CD8-positive, alpha-beta memory T cell (primary cell): ENCODE measurements at regions not wholly inside any gene's neighbourhood (a gene's known extent, or its start where the extent isn't known, plus 50 kb on each side); places are given as distances from the start of the nearest gene placed in this dataset.

ENCODE experiments used
- CTCF ChIA-PET: fragments of 350-600 bp; sonication (Branson Sonifier 250); formaldehyde crosslinking; loops from one replicate; lab custom pipeline; 2021; ENCODE audit warnings: antibody characterized with exemption; lab: Charles Lee
- POLR2A ChIA-PET: fragments of 350-600 bp; sonication (Branson Sonifier 250); formaldehyde crosslinking; loops from one replicate; lab custom pipeline; 2021; ENCODE audit warnings: antibody characterized with exemption; lab: Charles Lee
- DNase-seq, 5 donors: peaks; one replicate each; pipeline versions ENCODE4 v3.0.0 to v3.0.0-alpha.2; 2020 to 2022; ENCODE audit warnings: mixed read lengths in 1 of 5
- H3K27ac ChIP-seq: one replicate; pipeline ENCODE4 v1.7.0; 2013; ENCODE audit warnings: low read depth, mild to moderate bottlenecking, low read length, moderate library complexity
- H3K27me3 ChIP-seq: 2 replicates; pipeline ENCODE4 v1.7.0; 2013; ENCODE audit warnings: low read length, mild to moderate bottlenecking; ENCODE audit not compliant: insufficient read depth, poor library complexity, severe bottlenecking
- H3K36me3 ChIP-seq: 2 replicates; pipeline ENCODE4 v1.7.0; 2013; ENCODE audit warnings: mild to moderate bottlenecking, low read length, moderate library complexity; ENCODE audit not compliant: insufficient read depth
- H3K4me1 ChIP-seq: 2 replicates; pipeline ENCODE4 v1.7.0; 2013; ENCODE audit warnings: mild to moderate bottlenecking, low read length, moderate library complexity; ENCODE audit not compliant: insufficient read depth
- H3K4me3 ChIP-seq: 2 replicates; pipeline ENCODE4 v1.7.0; 2013; ENCODE audit warnings: mild to moderate bottlenecking, low read length
- H3K9me3 ChIP-seq: 2 replicates; pipeline ENCODE4 v1.7.0; 2013; ENCODE audit warnings: mild to moderate bottlenecking, low read length
- H3K27ac Mint-ChIP-seq, 8 donors: one replicate each; pipeline ENCODE4 v1.8.0; 2020 to 2021; ENCODE audit warnings: mixed read lengths in 8 of 8, mild to moderate bottlenecking in 6 of 8, inconsistent platforms in 3 of 8, moderate library complexity in 3 of 8
- H3K27me3 Mint-ChIP-seq, 2 donors: one replicate each; pipeline ENCODE4 v1.8.0; 2020 to 2021; ENCODE audit warnings: mixed read lengths in 2 of 2, mild to moderate bottlenecking in 1 of 2, moderate library complexity in 1 of 2
- H3K36me3 Mint-ChIP-seq, 3 donors: one replicate each; pipeline ENCODE4 v1.8.0; 2020 to 2021; ENCODE audit warnings: mixed read lengths in 3 of 3, inconsistent platforms in 1 of 3, mild to moderate bottlenecking in 1 of 3
- H3K4me1 Mint-ChIP-seq, 3 donors: one replicate each; pipeline ENCODE4 v1.8.0; 2020 to 2021; ENCODE audit warnings: mixed read lengths in 3 of 3, inconsistent platforms in 1 of 3, mild to moderate bottlenecking in 1 of 3
- H3K4me3 Mint-ChIP-seq, 7 donors: one replicate each; pipeline ENCODE4 v1.8.0; 2020 to 2021; ENCODE audit warnings: mixed read lengths in 7 of 7, mild to moderate bottlenecking in 6 of 7, moderate library complexity in 4 of 7, inconsistent platforms in 2 of 7
- H3K9me3 Mint-ChIP-seq, 5 donors: one replicate each; pipeline ENCODE4 v1.8.0; 2020 to 2022; ENCODE audit warnings: mixed read lengths in 5 of 5, mild to moderate bottlenecking in 3 of 5, moderate library complexity in 2 of 5, inconsistent platforms in 1 of 5

DNA sequence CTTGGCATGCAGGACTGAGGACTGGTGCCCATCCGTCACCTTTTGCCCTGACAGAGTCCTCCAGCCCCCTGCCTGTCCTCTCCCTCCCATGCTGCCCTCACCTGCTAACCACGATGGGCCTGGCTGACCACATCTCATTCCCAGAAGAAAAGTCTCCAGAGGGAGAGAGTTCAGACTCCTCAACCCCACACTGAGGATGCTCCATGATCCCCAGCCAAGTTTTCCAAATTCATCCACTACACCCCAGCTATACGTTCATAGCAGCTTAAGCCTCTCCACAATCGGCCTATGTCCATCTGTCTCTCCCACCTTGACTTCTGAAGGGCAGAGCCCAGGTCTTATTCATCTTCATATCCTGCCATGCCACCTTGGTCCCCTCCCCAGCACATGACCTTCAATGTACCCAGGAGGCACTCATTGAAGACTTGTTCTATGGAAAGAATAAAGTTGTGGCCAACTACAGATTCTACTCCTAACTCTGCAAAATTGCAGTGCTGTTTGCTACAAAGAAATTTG is 115.6 kb upstream of the ID2 start:
- POLR2A ChIA-PET = no interaction called here

DNA sequence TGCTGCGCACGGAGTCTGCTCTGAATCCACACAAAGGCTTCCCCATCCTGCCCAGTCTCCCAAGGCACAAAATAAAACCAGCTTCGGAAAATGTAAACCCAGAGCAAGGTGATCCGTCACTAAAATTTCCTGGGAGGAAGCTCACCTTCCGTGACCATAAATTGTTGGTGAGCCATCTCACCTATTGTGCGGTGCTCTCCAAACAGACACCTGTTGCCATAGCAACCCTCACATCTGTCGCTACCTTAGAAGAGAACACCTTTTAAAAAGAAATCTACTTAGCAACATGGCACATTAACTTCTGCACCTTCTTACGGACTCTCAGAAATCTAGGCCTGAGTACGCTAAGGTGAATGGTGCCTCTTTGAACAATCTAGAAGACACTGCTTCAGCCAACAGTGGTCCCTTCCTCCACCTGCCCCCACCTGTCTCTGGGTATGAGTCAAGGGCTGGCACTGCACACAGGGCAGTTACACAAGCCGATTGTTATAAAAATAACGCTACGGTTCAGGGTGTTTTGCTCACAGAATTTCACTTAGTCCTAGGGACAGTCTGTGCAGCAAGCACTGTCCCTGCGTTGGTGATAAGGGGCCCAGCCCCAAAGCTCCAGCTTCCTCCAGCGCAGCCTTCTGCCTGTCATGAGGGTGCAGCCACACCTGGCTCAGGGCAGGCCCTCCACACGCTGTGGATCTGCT is 114.9 kb upstream of the ID2 start:
- H3K36me3 Mint-ChIP-seq = peaks cover 0 to 4% (median 0%) of the 10 kb centered on the region in 3 donors
- H3K27ac Mint-ChIP-seq = peak overlapping the region in 1 of 8 donors; percentile 51
- Histone ChIP-seq H3K36me3 (no peaks in the 10 kb centered on the region), H3K4me3 (no peak overlapping the region), H3K9me3 (no peaks in the 10 kb centered on the region), H3K27ac (no peak overlapping the region), H3K4me1 (no peaks in the 10 kb centered on the region), H3K27me3 (no peaks in the 10 kb centered on the region)
- no peaks in the 10 kb centered on the region for H3K27me3 Mint-ChIP-seq
- peaks cover under 1 to 3% (median 2%) of the 10 kb centered on the region in 5 donors for H3K9me3 Mint-ChIP-seq
- DNase-seq = no peak
- ChIA-PET CTCF (no interaction called here), POLR2A (no interaction called here)
- peaks cover 6 to 9% (median 7%) of the 10 kb centered on the region in 3 donors for H3K4me1 Mint-ChIP-seq
- H3K4me3 Mint-ChIP-seq = no peak overlapping the region

More for the DNA sequence above, 115.6 kb upstream of the ID2 start:
- no peaks in the 10 kb centered on the region for H3K9me3 ChIP-seq
- H3K4me1 ChIP-seq = no peaks in the 10 kb centered on the region
- Mint-ChIP-seq H3K27me3 (no peaks in the 10 kb centered on the region), H3K4me3 (no peak overlapping the region), H3K9me3 (peaks cover 3 to 6% (median 4%) of the 10 kb centered on the region in 5 donors), H3K4me1 (peaks cover 6 to 9% (median 7%) of the 10 kb centered on the region in 3 donors), H3K27ac (peak overlapping the region in 3 of 8 donors; percentile 22 to 54 (median 47)), H3K36me3 (peaks cover 0 to 7% (median 0%) of the 10 kb centered on the region in 3 donors)
- CTCF ChIA-PET = no interaction called here
- H3K36me3 ChIP-seq = no peaks in the 10 kb centered on the region
- no peak overlapping the region for H3K4me3 ChIP-seq
- no peak overlapping the region for H3K27ac ChIP-seq
- no peaks in the 10 kb centered on the region for H3K27me3 ChIP-seq
- peak in 1 of 5 donors; percentile 38 for DNase-seq

- ChIA-PET POLR2A (no interaction called here), CTCF (no interaction called here)
- no peak for DNase-seq
- no peaks in the 10 kb centered on the region for H3K4me1 ChIP-seq
- H3K27ac Mint-ChIP-seq = peak overlapping the region in 3 of 8 donors; percentile 11 to 51 (median 47)
- H3K4me1 Mint-ChIP-seq = peaks cover 6 to 12% (median 9%) of the 10 kb centered on the region in 3 donors
- no peaks in the 10 kb centered on the region for H3K9me3 Mint-ChIP-seq
- no peaks in the 10 kb centered on the region for H3K36me3 ChIP-seq
- H3K4me3 Mint-ChIP-seq = peak overlapping the region in 1 of 7 donors; percentile 51
- no peaks in the 10 kb centered on the region for H3K36me3 Mint-ChIP-seq
- no peak overlapping the region for H3K27ac ChIP-seq
- H3K27me3 ChIP-seq = no peaks in the 10 kb centered on the region
- no peaks in the 10 kb centered on the region for H3K27me3 Mint-ChIP-seq
- no peaks in the 10 kb centered on the region for H3K9me3 ChIP-seq
- no peak overlapping the region for H3K4me3 ChIP-seq
Observed at GRCh38 chr2:8567469-8568260, 114.2 kb upstream of the ID2 start.

DNA sequence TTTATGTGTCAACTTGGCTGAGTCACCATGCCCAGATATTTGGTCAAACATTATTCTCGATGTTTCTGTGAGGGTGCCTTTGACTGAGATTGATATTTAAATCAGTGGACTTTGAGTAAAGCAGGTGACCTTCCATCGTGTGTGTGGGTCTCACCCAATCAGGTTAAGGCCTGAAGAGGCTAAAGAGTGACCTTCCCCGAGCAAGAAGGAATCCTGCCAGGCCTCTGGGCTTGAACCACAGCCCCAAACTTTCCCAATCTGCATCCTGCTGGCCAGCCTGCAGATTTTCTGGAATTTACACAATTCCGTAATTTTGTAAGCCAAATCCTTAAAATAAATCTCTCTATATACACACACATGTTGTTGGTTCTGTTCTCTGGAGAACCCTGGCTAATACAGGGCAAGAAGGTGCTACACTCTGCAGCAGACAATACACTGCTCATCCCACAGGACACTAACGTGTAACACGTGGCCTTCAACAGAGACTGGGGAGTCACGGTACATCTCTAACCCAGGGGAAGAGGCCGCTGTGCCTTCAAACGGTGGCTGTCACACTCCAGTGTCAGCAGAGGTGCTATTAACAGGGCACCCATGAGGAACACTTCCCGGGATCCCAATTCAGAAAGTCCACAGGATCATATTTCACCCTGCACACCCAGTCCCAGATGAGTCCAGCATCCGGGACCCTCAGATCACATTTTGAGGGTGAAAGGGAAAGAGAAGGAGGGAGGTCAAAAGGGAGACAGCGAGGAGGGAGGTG is 113.1 kb upstream of the ID2 start:
- Histone ChIP-seq H3K27me3 (no peaks in the 10 kb centered on the region), H3K4me3 (no peak overlapping the region), H3K9me3 (no peaks in the 10 kb centered on the region), H3K36me3 (no peaks in the 10 kb centered on the region), H3K27ac (no peak overlapping the region), H3K4me1 (no peaks in the 10 kb centered on the region)
- POLR2A ChIA-PET = no interaction called here
- Mint-ChIP-seq H3K36me3 (no peaks in the 10 kb centered on the region), H3K27ac (no peak overlapping the region), H3K27me3 (no peaks in the 10 kb centered on the region), H3K4me3 (no peak overlapping the region), H3K9me3 (no peaks in the 10 kb centered on the region), H3K4me1 (peaks cover 6 to 12% (median 6%) of the 10 kb centered on the region in 3 donors)
- CTCF ChIA-PET = no interaction called here
- no peak for DNase-seq

DNA sequence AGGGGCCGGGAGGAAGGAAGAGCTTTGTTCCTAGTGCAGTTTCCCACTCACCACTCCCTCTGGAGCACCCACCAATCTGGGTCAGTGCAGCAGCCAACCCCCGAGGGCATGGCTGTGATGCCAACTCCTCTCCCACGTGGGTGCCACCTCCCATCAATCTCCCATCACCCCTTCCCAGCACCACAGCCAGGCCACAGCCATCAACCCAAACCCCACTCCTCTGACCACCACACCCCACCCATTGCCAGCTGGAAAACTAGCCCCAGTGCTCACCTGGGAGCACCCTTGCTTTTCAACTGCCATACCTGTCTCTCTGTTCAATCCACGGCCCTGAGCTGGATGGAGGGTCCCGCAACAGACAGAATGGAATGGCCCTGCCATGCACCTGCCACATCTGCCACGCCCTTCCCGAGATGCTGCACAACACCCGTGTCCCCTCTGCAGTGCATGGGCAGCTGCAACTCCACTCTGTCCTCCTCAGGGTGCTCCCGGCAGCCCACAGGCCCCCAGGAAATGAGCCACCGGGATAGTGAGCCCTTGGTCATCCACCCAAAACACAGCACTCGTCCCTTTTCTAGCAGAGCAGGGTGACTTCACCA is 112.4 kb upstream of the ID2 start:
- peaks cover 4 to 9% (median 5%) of the 10 kb centered on the region in 3 donors for H3K4me1 Mint-ChIP-seq
- H3K36me3 Mint-ChIP-seq = no peaks in the 10 kb centered on the region
- H3K9me3 Mint-ChIP-seq = no peaks in the 10 kb centered on the region
- ChIA-PET CTCF (no interaction called here), POLR2A (no interaction called here)
- no peak overlapping the region for H3K4me3 ChIP-seq
- DNase-seq = no peak
- no peaks in the 10 kb centered on the region for H3K36me3 ChIP-seq
- no peak overlapping the region for H3K4me3 Mint-ChIP-seq
- no peak overlapping the region for H3K27ac Mint-ChIP-seq
- peaks cover under 1% of the 10 kb centered on the region for H3K4me1 ChIP-seq
- no peak overlapping the region for H3K27ac ChIP-seq
- H3K9me3 ChIP-seq = no peaks in the 10 kb centered on the region
- no peaks in the 10 kb centered on the region for H3K27me3 ChIP-seq
- H3K27me3 Mint-ChIP-seq = no peaks in the 10 kb centered on the region

DNA sequence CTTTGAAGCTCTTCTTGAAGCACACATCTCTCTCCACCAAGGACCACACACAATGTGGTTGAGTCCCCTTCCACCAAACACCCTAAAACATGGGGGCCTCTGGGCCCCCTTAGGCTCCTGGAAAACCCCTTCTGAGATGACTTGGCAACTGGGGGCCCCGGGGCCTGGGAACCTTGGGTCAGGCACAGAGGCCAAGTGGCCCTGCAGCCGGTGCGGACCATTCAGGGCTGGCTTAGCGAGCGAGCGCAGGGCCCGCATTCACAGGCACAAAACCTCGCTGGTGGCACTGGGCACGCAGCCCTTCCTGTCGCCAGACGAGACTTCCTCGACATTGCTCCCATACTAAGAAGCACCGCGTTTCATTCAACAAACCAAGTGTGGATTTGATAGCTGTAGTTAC is 111.2 kb upstream of the ID2 start:
- Mint-ChIP-seq H3K4me1 (peaks cover 15 to 21% (median 16%) of the 10 kb centered on the region in 3 donors), H3K9me3 (no peaks in the 10 kb centered on the region), H3K36me3 (no peaks in the 10 kb centered on the region), H3K27me3 (no peaks in the 10 kb centered on the region), H3K27ac (no peak overlapping the region), H3K4me3 (no peak overlapping the region)
- DNase-seq = no peak
- Histone ChIP-seq H3K4me1 (peaks cover 12% of the 10 kb centered on the region), H3K27me3 (no peaks in the 10 kb centered on the region), H3K4me3 (no peak overlapping the region), H3K36me3 (no peaks in the 10 kb centered on the region), H3K9me3 (no peaks in the 10 kb centered on the region), H3K27ac (no peak overlapping the region)
- ChIA-PET CTCF (no interaction called here), POLR2A (no interaction called here)

- no peak overlapping the region for H3K27ac ChIP-seq
- H3K9me3 Mint-ChIP-seq = no peaks in the 10 kb centered on the region
- no peak overlapping the region for H3K4me3 Mint-ChIP-seq
- peaks cover 19% of the 10 kb centered on the region for H3K4me1 ChIP-seq
- H3K36me3 ChIP-seq = no peaks in the 10 kb centered on the region
- no peak for DNase-seq
- H3K36me3 Mint-ChIP-seq = no peaks in the 10 kb centered on the region
- no peak overlapping the region for H3K4me3 ChIP-seq
- no peaks in the 10 kb centered on the region for H3K27me3 ChIP-seq
- ChIA-PET CTCF (no interaction called here), POLR2A (no interaction called here)
- no peak overlapping the region for H3K27ac Mint-ChIP-seq
- H3K9me3 ChIP-seq = no peaks in the 10 kb centered on the region
- peaks cover 22 to 29% (median 24%) of the 10 kb centered on the region in 3 donors for H3K4me1 Mint-ChIP-seq
- H3K27me3 Mint-ChIP-seq = no peaks in the 10 kb centered on the region
Observed at GRCh38 chr2:8571301-8571791, 110.5 kb upstream of the ID2 start.
